MCF 10A (cell line): ENCODE measurements at regions not wholly inside any gene's neighbourhood (a gene's known extent, or its start where the extent isn't known, plus 50 kb on each side); places are given as distances from the start of the nearest gene placed in this dataset.

Experiments used
- BruUV-seq: library from RNA; stranded (reverse); fragments of 400-500 nt; replicated peaks from 2 replicates; lab custom pipeline; 2021; lab: Mats Ljungman, UMichigan
- CTCF ChIA-PET: fragments of 300-600 bp; sonication (Branson Sonifier 250); formaldehyde crosslinking; extraction: SDS; loops from one replicate; lab custom pipeline; 2021; ENCODE audit warnings: antibody characterized with exemption, inconsistent platforms; lab: Yijun Ruan, JAX
- POLR2A ChIA-PET: fragments of 300-600, 350-650 bp; sonication (Branson Sonifier 250); formaldehyde crosslinking; extraction: SDS; loops from one replicate; lab custom pipeline; 2020; ENCODE audit warnings: antibody characterized with exemption, inconsistent platforms; lab: Yijun Ruan, JAX
- DNase-seq: peaks from one replicate; pipeline ENCODE4 v3.0.0-alpha.2; 2018; ENCODE audit not compliant: unreplicated experiment
- H3K27ac Mint-ChIP-seq: one replicate; pipeline ENCODE4 v1.8.0; 2022; ENCODE audit warnings: mild to moderate bottlenecking, low read depth, mixed read lengths; ENCODE audit not compliant: unreplicated experiment
- H3K27me3 Mint-ChIP-seq: one replicate; pipeline ENCODE4 v1.8.0; 2022; ENCODE audit warnings: mixed read lengths; ENCODE audit not compliant: insufficient read depth, unreplicated experiment
- H3K36me3 Mint-ChIP-seq: one replicate; pipeline ENCODE4 v1.8.0; 2022; ENCODE audit warnings: mild to moderate bottlenecking, moderate library complexity, mixed read lengths; ENCODE audit not compliant: insufficient read depth, unreplicated experiment
- H3K4me1 Mint-ChIP-seq: one replicate; pipeline ENCODE4 v1.8.0; 2022; ENCODE audit warnings: mixed read lengths; ENCODE audit not compliant: insufficient read depth, unreplicated experiment
- H3K4me3 Mint-ChIP-seq: one replicate; pipeline ENCODE4 v1.8.0; 2022; ENCODE audit warnings: mild to moderate bottlenecking, moderate library complexity, mixed read lengths; ENCODE audit not compliant: unreplicated experiment
- H3K9me3 Mint-ChIP-seq: one replicate; pipeline ENCODE4 v1.8.0; 2022; ENCODE audit warnings: mixed read lengths; ENCODE audit not compliant: unreplicated experiment
- CTCF ChIP-seq: fragments of 200-600 bp; IDR thresholded peaks from one replicate; pipeline ENCODE4 v1.8.0; 2022; ENCODE audit warnings: antibody characterized with exemption, mild to moderate bottlenecking; ENCODE audit not compliant: unreplicated experiment
- intact Hi-C: fragments of 100-400 bp; cut with micrococcal nuclease; formaldehyde crosslinking; loops from 2 replicates; pipeline ENCODE4 v1.14.1; 2022

GRCh38 chr18:45517181-45517741 lies 98.0 kb upstream of the SLC14A2 start:
- no peak overlapping the region for H3K4me3 Mint-ChIP-seq
- ChIA-PET POLR2A (no interaction called here), CTCF (interaction anchor here (0.7 kb wide), 1 partner anchor 17 kb away, joined by 3 read pairs; no protein-coding TSS in a partner anchor)
- intact Hi-C loops: no loop called here
- no peak for TF ChIP-seq CTCF
- no peak for DNase-seq
- no peaks in the 10 kb centered on the region for H3K36me3 Mint-ChIP-seq
- H3K9me3 Mint-ChIP-seq: no peaks in the 10 kb centered on the region
- BruUV-seq: no TSS peak
- H3K27ac Mint-ChIP-seq: no peak overlapping the region
- peaks cover 13% of the 10 kb centered on the region for H3K4me1 Mint-ChIP-seq
- H3K27me3 Mint-ChIP-seq: no peaks in the 10 kb centered on the region

- H3K4me1 Mint-ChIP-seq: peaks cover 13% of the 10 kb centered on the region
- no peak overlapping the region for H3K4me3 Mint-ChIP-seq
- ChIA-PET CTCF (interaction anchor here (0.6 to 0.7 kb wide), 2 partner anchors 10 to 618 kb away, joined by 3 to 4 read pairs; no protein-coding TSS in a partner anchor), POLR2A (no interaction called here)
- no peaks in the 10 kb centered on the region for H3K27me3 Mint-ChIP-seq
- intact Hi-C loops: no loop called here
- H3K36me3 Mint-ChIP-seq: no peaks in the 10 kb centered on the region
- no peaks in the 10 kb centered on the region for H3K9me3 Mint-ChIP-seq
- no peak for TF ChIP-seq CTCF
- BruUV-seq: no TSS peak
- no peak overlapping the region for H3K27ac Mint-ChIP-seq
- DNase-seq: no peak
Measured at GRCh38 chr18:45518311-45519155, 96.7 kb upstream of the SLC14A2 start.

- Mint-ChIP-seq H3K4me1 (peaks cover 13% of the 10 kb centered on the region), H3K9me3 (no peaks in the 10 kb centered on the region), H3K27me3 (no peaks in the 10 kb centered on the region), H3K36me3 (no peaks in the 10 kb centered on the region), H3K4me3 (no peak overlapping the region), H3K27ac (no peak overlapping the region)
- CTCF ChIA-PET: interaction anchor here (0.6 kb wide), 1 partner anchor 9 kb away, joined by 3 read pairs; no protein-coding TSS in a partner anchor
- no peak for TF ChIP-seq CTCF
- intact Hi-C loops: no loop called here
- no peak for DNase-seq
- POLR2A ChIA-PET: no interaction called here
- BruUV-seq: no TSS peak
Measured at GRCh38 chr18:45519411-45520280, 95.6 kb upstream of the SLC14A2 start.
